ENCODE measurements at regions not wholly inside any gene's neighbourhood (a gene's known extent, or its start where the extent isn't known, plus 50 kb on each side); places are given as distances from the start of the nearest gene placed in this dataset.

DNA sequence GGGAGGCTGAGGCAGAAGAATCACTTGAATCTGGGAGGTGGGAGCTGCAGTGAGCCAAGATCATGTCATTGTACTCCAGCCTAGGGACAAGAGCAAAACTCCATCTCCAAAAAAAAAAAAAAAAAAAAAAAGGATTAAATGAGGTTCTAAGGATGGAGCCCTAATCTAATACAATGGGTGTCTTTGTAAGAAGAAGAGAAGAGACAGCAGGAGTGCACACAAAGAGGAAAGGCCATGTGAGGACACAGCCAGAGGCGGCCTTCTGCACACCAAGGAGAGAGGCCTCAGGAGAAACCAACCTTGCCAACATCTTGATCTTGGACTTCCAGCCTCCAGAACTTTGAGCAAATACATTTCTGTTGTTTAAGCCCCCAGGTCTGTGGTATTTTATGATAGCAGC lies 66.6 kb upstream of the CECR2 start:
- H3K4me3 ChIP-seq: no peak overlapping the region
- TF ChIP-seq EED (IDR thresholded peaks at IDR 0.05; ENCODE audit: low read depth) (no peak), DPF2 (IDR thresholded peaks at IDR 0.05) (no peak), SMAD5 (IDR thresholded peaks at IDR 0.05; ENCODE audit: low read depth) (no peak), SREBF1 (IDR thresholded peaks at IDR 0.05; ENCODE audit: low read length) (no peak), CBFB (IDR thresholded peaks at IDR 0.05; ENCODE audit: low read depth) (no peak), MEF2A (IDR thresholded peaks at IDR 0.05; ENCODE audit: insufficient read depth, low read depth, low read length) (no peak), TBL1XR1 (IDR thresholded peaks at IDR 0.05; ENCODE audit: low read depth, low read length) (no peak), ZBED1 (IDR thresholded peaks at IDR 0.05; ENCODE audit: borderline replicate concordance) (no peak), KDM1A (IDR thresholded peaks at IDR 0.05; ENCODE audit: borderline replicate concordance) (no peak), PML (IDR thresholded peaks at IDR 0.05; ENCODE audit: low read length) (no peak), HDAC6 (IDR thresholded peaks at IDR 0.05; ENCODE audit: unreplicated experiment) (no peak), STAT3 (IDR thresholded peaks at IDR 0.05; ENCODE audit: low read depth, low read length) (no peak), POLR2AphosphoS2 (IDR thresholded peaks at IDR 0.05; ENCODE audit: low read depth, low read length) (no peak), NRF1 (conservative IDR thresholded peaks at IDR 0.05; ENCODE audit: low read depth, low read length) (no peak), RAD21 (IDR thresholded peaks at IDR 0.05; ENCODE audit: insufficient read depth, low read depth, low read length) (no peak), POU2F2 (IDR thresholded peaks at IDR 0.05; ENCODE audit: borderline replicate concordance, low read depth, low read length) (no peak)
- TF ChIP-seq, protein P1, sequence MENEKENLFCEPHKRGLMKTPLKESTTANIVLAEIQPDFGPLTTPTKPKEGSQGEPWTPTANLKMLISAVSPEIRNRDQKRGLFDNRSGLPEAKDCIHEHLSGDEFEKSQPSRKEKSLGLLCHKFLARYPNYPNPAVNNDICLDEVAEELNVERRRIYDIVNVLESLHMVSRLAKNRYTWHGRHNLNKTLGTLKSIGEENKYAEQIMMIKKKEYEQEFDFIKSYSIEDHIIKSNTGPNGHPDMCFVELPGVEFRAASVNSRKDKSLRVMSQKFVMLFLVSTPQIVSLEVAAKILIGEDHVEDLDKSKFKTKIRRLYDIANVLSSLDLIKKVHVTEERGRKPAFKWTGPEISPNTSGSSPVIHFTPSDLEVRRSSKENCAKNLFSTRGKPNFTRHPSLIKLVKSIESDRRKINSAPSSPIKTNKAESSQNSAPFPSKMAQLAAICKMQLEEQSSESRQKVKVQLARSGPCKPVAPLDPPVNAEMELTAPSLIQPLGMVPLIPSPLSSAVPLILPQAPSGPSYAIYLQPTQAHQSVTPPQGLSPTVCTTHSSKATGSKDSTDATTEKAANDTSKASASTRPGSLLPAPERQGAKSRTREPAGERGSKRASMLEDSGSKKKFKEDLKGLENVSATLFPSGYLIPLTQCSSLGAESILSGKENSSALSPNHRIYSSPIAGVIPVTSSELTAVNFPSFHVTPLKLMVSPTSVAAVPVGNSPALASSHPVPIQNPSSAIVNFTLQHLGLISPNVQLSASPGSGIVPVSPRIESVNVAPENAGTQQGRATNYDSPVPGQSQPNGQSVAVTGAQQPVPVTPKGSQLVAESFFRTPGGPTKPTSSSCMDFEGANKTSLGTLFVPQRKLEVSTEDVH (IDR thresholded peaks at IDR 0.05; ENCODE audit: low read depth, partially characterized antibody): no peak
- TF ChIP-seq, protein P2, sequence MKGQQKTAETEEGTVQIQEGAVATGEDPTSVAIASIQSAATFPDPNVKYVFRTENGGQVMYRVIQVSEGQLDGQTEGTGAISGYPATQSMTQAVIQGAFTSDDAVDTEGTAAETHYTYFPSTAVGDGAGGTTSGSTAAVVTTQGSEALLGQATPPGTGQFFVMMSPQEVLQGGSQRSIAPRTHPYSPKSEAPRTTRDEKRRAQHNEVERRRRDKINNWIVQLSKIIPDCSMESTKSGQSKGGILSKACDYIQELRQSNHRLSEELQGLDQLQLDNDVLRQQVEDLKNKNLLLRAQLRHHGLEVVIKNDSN (IDR thresholded peaks at IDR 0.05; ENCODE audit: borderline replicate concordance, extremely low read length, insufficient read depth, low read depth, low read length): no peak
- TF ChIP-seq, protein P3, sequence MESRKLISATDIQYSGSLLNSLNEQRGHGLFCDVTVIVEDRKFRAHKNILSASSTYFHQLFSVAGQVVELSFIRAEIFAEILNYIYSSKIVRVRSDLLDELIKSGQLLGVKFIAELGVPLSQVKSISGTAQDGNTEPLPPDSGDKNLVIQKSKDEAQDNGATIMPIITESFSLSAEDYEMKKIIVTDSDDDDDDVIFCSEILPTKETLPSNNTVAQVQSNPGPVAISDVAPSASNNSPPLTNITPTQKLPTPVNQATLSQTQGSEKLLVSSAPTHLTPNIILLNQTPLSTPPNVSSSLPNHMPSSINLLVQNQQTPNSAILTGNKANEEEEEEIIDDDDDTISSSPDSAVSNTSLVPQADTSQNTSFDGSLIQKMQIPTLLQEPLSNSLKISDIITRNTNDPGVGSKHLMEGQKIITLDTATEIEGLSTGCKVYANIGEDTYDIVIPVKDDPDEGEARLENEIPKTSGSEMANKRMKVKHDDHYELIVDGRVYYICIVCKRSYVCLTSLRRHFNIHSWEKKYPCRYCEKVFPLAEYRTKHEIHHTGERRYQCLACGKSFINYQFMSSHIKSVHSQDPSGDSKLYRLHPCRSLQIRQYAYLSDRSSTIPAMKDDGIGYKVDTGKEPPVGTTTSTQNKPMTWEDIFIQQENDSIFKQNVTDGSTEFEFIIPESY (IDR thresholded peaks at IDR 0.05): no peak
- TF ChIP-seq, protein P4, sequence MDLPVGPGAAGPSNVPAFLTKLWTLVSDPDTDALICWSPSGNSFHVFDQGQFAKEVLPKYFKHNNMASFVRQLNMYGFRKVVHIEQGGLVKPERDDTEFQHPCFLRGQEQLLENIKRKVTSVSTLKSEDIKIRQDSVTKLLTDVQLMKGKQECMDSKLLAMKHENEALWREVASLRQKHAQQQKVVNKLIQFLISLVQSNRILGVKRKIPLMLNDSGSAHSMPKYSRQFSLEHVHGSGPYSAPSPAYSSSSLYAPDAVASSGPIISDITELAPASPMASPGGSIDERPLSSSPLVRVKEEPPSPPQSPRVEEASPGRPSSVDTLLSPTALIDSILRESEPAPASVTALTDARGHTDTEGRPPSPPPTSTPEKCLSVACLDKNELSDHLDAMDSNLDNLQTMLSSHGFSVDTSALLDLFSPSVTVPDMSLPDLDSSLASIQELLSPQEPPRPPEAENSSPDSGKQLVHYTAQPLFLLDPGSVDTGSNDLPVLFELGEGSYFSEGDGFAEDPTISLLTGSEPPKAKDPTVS (IDR thresholded peaks at IDR 0.05; ENCODE audit: low read depth, low read length): no peak
- no peak for FAIRE-seq
- SMC1A ChIA-PET (ENCODE audit: uncharacterized antibody, unreplicated experiment): interaction anchor here (0.8 to 1.0 kb wide), 3 partner anchors 14 to 37 kb away, joined by 3 to 4 read pairs (median 3); no protein-coding TSS in a partner anchor
- no peak overlapping the region for H3K9ac ChIP-seq (ENCODE audit: control insufficient read depth, insufficient read depth, low read length)
- in situ Hi-C loops (cut with MboI) (no loop called here), intact Hi-C loops (cut with micrococcal nuclease; ENCODE audit: unreplicated experiment) (loop anchor here (5.0 kb wide), 2 partner anchors 35 to 85 kb away; partner anchors contain the start of gene ADA2)
- ATAC-seq: no peak
- H3K27ac ChIP-seq (ENCODE audit: control insufficient read depth, insufficient read depth): no peak overlapping the region
- peaks cover 21% of the 10 kb centered on the region for H3K4me1 ChIP-seq (ENCODE audit: control insufficient read depth, insufficient read depth, low read length)
- H3K27me3 ChIP-seq (replicated peaks in 1 of 2; ENCODE audit: control insufficient read depth in 2 of 2, insufficient read depth in 2 of 2, low read length in 1 of 2): no peaks in the 10 kb centered on the region
- H3K36me3 ChIP-seq (ENCODE audit: control insufficient read depth in 2 of 2, insufficient read depth in 2 of 2, low read length in 1 of 2): no peaks in the 10 kb centered on the region
- POLR2A ChIA-PET: no interaction called here
- H4K20me1 ChIP-seq (ENCODE audit: control insufficient read depth, insufficient read depth): no peaks in the 10 kb centered on the region
- no peak overlapping the region for H3K4me2 ChIP-seq (ENCODE audit: control insufficient read depth, insufficient read depth)
- no TSS peak for BruUV-seq (replicated peaks)
- CTCF ChIA-PET: interaction anchor here (1.3 kb wide), 1 partner anchor 131 kb away, joined by 4 read pairs; no protein-coding TSS in a partner anchor
- 92% methylated on average over 1 of the region's 1 CpG for WGBS (ENCODE audit: insufficient coverage, insufficient replicate concordance, low lambda C conversion rate, missing lambda C conversion rate)
- DNase-seq (ENCODE audit: low read depth, low spot score): no peak
- RAD21 ChIA-PET (ENCODE audit: unreplicated experiment): no interaction called here
- H3K9me3 ChIP-seq (replicated peaks; ENCODE audit: control insufficient read depth, insufficient read depth, low read length): no peaks in the 10 kb centered on the region; the same call in 2 of the 3 replicates
- H3K79me2 ChIP-seq (ENCODE audit: control insufficient read depth, insufficient read depth, low read length): no peaks in the 10 kb centered on the region
- no peak overlapping the region for H2AFZ ChIP-seq (ENCODE audit: control insufficient read depth, low read depth, low read length)

Measured in GM12878 (cell line).